ENCODE measurements at regions not wholly inside any gene's neighbourhood (a gene's known extent, or its start where the extent isn't known, plus 50 kb on each side); places are given as distances from the start of the nearest gene placed in this dataset.

GRCh38 chr13:80823472-80823871 is 482.5 kb upstream of the SPRY2 start:
- H3K4me2 ChIP-seq (ENCODE audit: low read length) = no peak overlapping the region
- H4K20me1 ChIP-seq (ENCODE audit: insufficient read depth) = no peaks in the 10 kb centered on the region
- no peaks in the 10 kb centered on the region for H3K36me3 ChIP-seq (ENCODE audit: insufficient read depth, low read length)
- no peaks in the 10 kb centered on the region for H3K79me2 ChIP-seq (replicated peaks; ENCODE audit: insufficient read depth, low read length)
- no peak overlapping the region for H3K27ac ChIP-seq (ENCODE audit: low read length)
- H3K9me3 ChIP-seq (ENCODE audit: low read length) = no peaks in the 10 kb centered on the region
- H3K4me3 ChIP-seq (ENCODE audit: low read length) = no peak overlapping the region
- no peaks in the 10 kb centered on the region for H3K27me3 ChIP-seq (ENCODE audit: insufficient read depth, low read depth, low read length)
- H3K9me2 ChIP-seq (ENCODE audit: insufficient read depth, low read length) = no peaks in the 10 kb centered on the region
- no peaks in the 10 kb centered on the region for H3F3A ChIP-seq (ENCODE audit: insufficient read depth, low read length, poor library complexity, severe bottlenecking)
- TF ChIP-seq EZH2 (IDR thresholded peaks at IDR 0.05; ENCODE audit: borderline replicate concordance, insufficient read depth, low read length, poor library complexity, severe bottlenecking) (no peak), CTCF (IDR thresholded peaks at IDR 0.05; ENCODE audit: poor library complexity, severe bottlenecking) (no peak), EP300 (conservative IDR thresholded peaks at IDR 0.05; ENCODE audit: poor library complexity, severe bottlenecking) (no peak), TAF1 (IDR thresholded peaks at IDR 0.05; ENCODE audit: low read depth) (no peak), SMC3 (conservative IDR thresholded peaks at IDR 0.05; ENCODE audit: poor library complexity) (no peak), RAD21 (conservative IDR thresholded peaks at IDR 0.05) (no peak), REST (IDR thresholded peaks at IDR 0.05; ENCODE audit: borderline replicate concordance) (no peak), POLR2AphosphoS5 (IDR thresholded peaks at IDR 0.05) (no peak), MXI1 (conservative IDR thresholded peaks at IDR 0.05; ENCODE audit: poor library complexity, severe bottlenecking) (no peak)
- no peak overlapping the region for H2AFZ ChIP-seq (ENCODE audit: low read depth, low read length)
- H3K9ac ChIP-seq (ENCODE audit: low read length) = no peak overlapping the region

DNA sequence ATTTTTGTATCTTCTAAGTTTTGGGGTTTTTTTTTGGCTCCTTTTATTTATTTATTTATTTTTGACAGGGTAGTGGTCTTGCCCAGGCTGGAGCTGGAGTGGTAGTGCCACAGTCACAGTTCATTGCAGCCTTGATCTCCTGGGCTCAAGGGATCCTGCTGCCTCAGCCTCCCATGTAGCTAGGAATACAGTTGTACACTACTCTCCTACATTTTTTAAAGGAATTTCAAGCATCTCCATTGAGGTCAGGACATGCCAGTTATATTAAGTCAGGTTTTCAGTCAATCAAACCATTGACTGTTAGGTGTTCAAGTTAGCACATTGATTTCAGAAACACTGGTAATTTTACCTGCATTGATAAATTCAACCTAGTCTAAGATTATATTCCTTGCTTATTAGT is 480.5 kb upstream of the SPRY2 start:
- Histone ChIP-seq H3K79me2 (replicated peaks; ENCODE audit: insufficient read depth, low read length) (no peaks in the 10 kb centered on the region), H3K4me3 (ENCODE audit: low read length) (no peak overlapping the region), H4K20me1 (ENCODE audit: insufficient read depth) (no peaks in the 10 kb centered on the region), H3K36me3 (ENCODE audit: insufficient read depth, low read length) (no peaks in the 10 kb centered on the region), H2AFZ (ENCODE audit: low read depth, low read length) (no peak overlapping the region), H3K27ac (ENCODE audit: low read length) (no peak overlapping the region), H3K9ac (ENCODE audit: low read length) (no peak overlapping the region), H3K9me2 (ENCODE audit: insufficient read depth, low read length) (no peaks in the 10 kb centered on the region), H3K4me2 (ENCODE audit: low read length) (no peak overlapping the region), H3K27me3 (ENCODE audit: insufficient read depth, low read depth, low read length) (no peaks in the 10 kb centered on the region), H3F3A (ENCODE audit: insufficient read depth, low read length, poor library complexity, severe bottlenecking) (no peaks in the 10 kb centered on the region), H3K9me3 (ENCODE audit: low read length) (no peaks in the 10 kb centered on the region)
- TF ChIP-seq SMC3 (conservative IDR thresholded peaks at IDR 0.05; ENCODE audit: poor library complexity) (no peak), TAF1 (IDR thresholded peaks at IDR 0.05; ENCODE audit: low read depth) (no peak), RAD21 (conservative IDR thresholded peaks at IDR 0.05) (no peak), CTCF (IDR thresholded peaks at IDR 0.05; ENCODE audit: poor library complexity, severe bottlenecking) (no peak), EP300 (conservative IDR thresholded peaks at IDR 0.05; ENCODE audit: poor library complexity, severe bottlenecking) (no peak), MXI1 (conservative IDR thresholded peaks at IDR 0.05; ENCODE audit: poor library complexity, severe bottlenecking) (no peak), POLR2AphosphoS5 (IDR thresholded peaks at IDR 0.05) (no peak), REST (IDR thresholded peaks at IDR 0.05; ENCODE audit: borderline replicate concordance) (no peak), EZH2 (IDR thresholded peaks at IDR 0.05; ENCODE audit: borderline replicate concordance, insufficient read depth, low read length, poor library complexity, severe bottlenecking) (no peak)
